ELF-1 (cell line): ENCODE measurements at regions not wholly inside any gene's neighbourhood (a gene's known extent, or its start where the extent isn't known, plus 50 kb on each side); places are given as distances from the start of the nearest gene placed in this dataset.
A peak's percentile ranks its signal among the peaks of the same experiment; 100 is the strongest.

ENCODE experiments used
- DNase-seq: peaks from one replicate; pipeline ENCODE4 v3.0.0-alpha.2; 2016; ENCODE audit warnings: low read depth, low spot score

DNA sequence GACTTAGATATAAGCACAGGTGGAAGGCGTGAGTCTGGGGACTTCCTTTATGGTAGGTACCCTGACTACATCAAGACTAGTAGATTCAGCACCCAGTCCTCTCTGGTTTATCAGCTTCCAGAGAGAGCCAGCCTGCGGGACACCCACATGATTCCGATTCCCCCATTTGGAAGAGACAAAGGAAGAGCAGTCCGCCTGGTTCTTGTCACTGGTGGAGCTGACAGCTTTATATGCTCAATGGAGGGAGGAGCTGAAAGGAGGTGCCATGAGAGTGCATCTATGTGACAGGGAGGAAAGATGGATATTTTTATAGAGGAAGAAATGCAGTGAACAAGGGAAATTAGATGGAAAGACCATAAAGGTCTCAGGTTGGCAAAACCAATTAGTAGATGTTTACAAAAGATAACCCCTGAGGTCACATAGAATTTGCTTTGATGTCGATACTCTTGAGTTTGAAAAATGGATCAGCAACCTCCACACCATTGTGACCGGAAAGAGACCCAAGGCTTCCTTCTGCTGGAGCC, 437.7 kb downstream of the PMP22 start:
- DNase-seq, result peak; percentile 67

- DNase-seq, result no peak
Observed at GRCh38 chr17:14826358-14826757, 438.8 kb downstream of the PMP22 start.

DNA sequence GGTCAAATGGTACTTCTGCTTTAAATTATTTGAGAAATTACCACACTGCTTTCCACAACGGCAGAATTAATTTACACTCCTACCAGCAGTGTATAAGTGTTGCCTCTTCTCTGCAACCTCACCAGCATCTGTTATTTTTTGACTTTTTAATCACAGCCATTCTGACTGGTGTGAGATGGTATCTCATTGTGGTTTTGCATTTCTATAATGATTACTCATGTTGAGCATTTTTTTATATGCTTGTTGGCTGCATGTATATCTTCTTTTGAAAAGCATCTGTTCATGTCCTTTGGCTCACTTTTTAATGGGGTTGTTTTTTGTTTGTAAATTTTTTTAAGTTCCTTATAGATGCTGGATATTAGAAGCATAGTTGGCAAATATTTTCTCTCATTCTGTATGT, 446.7 kb downstream of the PMP22 start:
- DNase-seq, result no peak

- no peak for DNase-seq
Observed at GRCh38 chr17:14815079-14815478, 450.0 kb downstream of the PMP22 start.

DNA sequence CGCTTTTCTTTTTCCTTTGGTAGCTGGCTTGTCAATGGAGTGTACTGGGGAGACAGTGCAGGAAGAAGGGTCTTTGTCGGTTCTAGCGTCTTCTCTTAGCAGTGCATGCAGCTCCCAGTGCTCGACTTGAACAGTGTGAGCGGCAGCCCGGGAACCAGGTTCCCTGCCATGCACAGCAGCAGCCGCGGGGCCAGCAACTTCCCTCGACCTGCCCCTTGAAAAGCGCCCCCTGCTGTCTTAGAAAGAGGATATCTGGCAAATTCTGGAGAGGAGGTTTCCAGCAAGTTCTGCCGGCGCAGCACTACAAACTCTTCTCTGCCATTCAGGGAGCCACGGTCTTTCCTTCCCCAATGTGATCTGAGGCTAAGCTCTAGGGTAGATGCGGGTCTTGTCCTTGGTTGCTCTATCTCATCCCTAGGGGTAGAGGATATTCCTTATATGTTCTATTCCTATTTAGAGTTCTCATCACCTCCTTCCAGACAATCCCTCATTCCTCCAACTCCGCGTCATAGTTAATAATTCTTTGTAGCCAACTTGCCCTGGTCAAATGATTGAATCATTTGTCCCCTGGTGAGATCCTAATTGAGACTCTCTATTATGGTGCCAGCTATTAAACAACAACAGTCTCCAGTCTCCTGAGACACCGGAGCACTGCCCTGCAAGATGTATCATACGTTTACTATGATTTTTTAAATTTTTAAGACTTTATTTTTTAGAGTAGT, 451.3 kb downstream of the PMP22 start:
- peak; percentile 79 for DNase-seq

GRCh38 chr17:14808425-14808824, 456.7 kb downstream of the PMP22 start:
- no peak for DNase-seq

GRCh38 chr17:14805348-14805747, 459.8 kb downstream of the PMP22 start:
- DNase-seq, result peak; percentile 24

DNA sequence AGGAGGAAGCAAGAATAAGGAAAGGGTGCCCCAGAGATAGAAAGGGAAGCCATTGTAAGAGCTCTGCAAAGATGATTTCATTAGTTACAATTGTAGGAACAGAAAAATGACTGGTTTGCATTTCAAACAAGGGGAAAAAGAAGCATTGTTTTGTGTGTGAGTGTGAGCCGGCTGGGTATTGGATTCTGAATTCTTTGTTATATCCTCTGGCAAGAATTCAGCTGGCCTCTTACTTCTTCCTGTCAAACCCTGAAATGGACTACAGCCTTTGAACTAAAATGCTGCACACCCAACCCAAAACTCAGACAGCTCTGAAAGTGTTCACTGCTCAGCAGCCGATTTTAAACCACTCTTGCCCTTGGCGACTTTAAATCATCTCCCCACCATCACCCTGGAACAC, 461.3 kb downstream of the PMP22 start:
- DNase-seq, result no peak

DNA sequence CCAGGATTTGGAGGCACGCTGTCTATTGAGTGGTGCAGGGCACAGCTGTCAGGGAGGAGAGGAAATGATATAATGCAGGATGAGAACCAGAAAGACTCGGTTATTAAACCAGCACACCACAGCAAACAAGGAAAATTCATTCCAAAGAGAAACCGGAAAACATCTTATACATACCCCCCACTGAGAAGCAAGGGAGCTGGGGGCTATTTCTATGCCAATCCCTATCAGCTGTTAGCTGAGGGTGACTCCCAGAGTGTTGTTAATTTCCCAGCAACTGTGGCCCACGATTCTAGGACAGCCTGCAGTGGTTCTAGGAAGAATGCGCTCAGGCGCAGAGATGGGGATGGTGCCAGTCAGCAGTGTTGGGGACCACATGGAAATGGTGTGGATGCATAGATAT, 467.3 kb downstream of the PMP22 start:
- no peak for DNase-seq

GRCh38 chr17:14797021-14797420, 468.1 kb downstream of the PMP22 start:
- no peak for DNase-seq

GRCh38 chr17:14794961-14795360, 470.2 kb downstream of the PMP22 start:
- no peak for DNase-seq

DNA sequence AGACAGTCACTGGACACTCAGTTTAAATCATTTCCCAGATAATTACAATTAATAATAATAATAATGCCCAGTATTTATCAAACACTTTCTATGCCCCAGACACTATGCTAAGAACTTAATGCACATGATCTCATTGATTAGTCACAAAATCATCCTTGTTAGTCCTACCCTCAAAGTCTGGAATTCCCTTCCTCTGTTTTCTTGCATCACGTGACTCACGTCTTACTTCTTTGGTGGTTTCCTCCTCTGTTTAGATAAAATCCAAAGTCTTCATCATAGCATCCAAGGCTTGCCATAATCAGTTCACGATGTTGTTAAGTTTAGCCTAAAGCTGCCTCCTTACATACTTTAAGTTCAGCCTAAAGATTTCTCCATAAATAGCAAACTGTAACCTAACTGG, 471.9 kb downstream of the PMP22 start:
- DNase-seq, result no peak

- DNase-seq, result no peak
Observed at GRCh38 chr17:14792746-14793145, 472.4 kb downstream of the PMP22 start.

- no peak for DNase-seq
Observed at GRCh38 chr17:14791221-14791620, 473.9 kb downstream of the PMP22 start.

- no peak for DNase-seq
Observed at GRCh38 chr17:14790521-14790920, 474.6 kb downstream of the PMP22 start.

DNA sequence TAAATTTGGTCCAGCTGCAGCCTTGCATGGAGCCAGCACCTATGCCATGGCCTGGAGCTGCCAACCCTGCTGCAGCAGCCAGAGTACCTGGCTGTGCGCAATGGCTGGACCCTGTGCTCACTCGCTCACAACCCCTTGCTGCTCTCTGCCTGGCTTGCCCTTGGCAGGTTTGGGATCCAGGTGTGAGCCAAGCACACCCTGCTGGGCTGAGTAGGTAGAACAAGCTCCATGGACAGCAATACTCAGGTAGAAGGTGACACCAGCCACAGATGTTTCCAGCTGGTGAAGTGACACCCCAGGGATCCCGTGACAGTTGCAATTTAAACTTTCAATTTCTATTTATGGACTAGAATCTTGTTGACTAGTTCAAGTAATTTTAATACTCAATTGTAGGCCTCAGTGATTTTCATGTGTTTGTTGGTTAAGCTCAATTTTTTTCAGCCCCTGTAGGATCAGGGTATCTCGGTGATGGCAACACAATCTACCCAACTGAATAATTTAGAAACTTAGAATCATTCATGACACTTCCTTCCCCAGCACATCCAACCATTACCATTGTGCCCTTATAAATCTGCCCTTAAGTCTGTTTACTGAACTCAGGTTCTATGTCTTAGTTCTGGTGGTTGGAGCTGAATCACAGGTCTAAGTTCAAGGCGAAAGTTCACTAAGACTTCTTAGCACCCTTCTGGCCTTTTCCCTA, 480.0 kb downstream of the PMP22 start:
- DNase-seq, result peak; percentile 34

DNA sequence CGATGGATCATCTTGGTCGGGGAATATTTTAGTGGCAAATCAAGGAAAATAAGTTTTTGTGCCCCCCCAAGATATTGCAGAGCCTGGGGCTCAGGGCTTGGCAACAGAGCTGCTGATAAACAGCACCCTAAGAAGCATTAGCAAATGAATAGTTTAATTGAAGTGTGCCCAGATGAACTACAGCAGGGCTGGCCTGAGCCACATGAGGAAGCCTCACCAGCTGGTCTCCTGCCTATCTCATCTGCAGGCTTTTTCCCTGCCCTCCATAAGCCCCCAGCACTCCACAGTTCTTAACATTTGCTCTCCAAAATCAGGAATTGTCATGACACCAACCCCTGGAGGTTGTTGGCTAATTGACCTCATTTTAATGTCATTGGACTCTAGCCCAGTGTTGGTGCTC, 480.2 kb downstream of the HS3ST3B1 start:
- no peak for DNase-seq

DNA sequence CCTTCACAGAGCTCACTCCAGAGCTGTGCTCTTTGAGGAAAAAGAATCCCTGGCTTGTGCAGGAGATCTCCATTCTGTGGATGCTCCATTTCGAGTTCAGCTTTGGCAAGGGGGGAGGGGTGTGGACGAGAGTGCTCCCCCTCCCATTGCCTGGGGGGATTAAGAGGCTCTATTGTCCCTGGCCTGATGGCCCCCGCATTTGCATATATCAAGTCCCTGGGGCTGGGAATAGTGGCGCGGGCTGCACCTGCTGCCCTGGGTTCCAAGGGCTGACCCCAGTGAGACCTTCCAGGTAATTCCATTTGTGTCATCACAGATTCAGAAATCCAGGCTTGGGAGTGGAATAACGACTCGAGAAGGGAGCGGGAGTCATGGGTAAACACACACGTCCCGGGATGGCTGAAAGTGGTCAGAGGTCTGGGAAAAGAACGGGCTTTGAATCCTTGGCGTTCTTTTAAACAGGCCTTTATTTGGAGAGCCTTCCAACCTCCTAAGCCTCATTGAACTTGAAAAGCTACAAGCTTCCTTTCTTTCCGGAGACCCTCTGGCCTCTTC, 479.3 kb downstream of the HS3ST3B1 start:
- DNase-seq, result peak; percentile 87

GRCh38 chr17:14779241-14779640, 478.4 kb downstream of the HS3ST3B1 start:
- peak; percentile 45 for DNase-seq

DNA sequence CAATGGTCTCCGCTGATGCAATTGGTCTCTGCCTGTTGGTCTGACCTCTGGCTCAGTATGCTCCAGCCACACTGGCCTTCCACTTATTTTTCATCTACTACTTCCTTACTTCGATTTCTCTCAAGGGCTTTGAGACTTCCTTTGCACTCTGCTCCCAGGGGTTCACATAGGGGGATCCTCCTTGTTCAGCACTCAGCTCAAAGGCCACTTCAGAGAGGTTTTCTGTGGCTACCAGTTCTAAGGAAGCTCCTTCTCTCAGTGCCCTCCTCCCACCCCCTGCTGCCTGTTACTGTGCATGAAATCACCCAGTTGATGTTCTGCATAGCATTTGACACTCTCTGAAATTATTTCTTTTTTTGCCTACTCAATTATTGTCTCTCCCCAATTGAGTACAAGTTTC, 476.4 kb downstream of the HS3ST3B1 start:
- DNase-seq, result no peak

DNA sequence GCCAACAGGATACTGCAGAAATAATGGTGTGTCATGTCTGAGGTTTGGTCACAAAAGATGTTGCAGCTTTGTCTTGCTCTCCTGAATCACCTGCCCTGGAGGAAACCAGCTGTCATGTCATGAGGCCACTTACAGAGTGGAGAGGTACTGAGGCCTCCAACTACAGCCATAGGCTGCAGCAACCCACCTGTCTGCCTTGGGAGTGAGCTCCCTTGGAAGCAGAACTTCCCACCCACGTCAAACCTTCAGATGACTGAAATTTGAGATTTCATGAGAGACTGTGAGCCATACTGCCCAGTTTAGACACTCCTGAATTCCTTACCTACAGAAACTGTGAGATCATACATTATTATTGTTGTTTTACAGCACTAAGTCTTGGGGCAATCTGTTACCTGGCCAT, 475.9 kb downstream of the HS3ST3B1 start:
- DNase-seq, result no peak

DNA sequence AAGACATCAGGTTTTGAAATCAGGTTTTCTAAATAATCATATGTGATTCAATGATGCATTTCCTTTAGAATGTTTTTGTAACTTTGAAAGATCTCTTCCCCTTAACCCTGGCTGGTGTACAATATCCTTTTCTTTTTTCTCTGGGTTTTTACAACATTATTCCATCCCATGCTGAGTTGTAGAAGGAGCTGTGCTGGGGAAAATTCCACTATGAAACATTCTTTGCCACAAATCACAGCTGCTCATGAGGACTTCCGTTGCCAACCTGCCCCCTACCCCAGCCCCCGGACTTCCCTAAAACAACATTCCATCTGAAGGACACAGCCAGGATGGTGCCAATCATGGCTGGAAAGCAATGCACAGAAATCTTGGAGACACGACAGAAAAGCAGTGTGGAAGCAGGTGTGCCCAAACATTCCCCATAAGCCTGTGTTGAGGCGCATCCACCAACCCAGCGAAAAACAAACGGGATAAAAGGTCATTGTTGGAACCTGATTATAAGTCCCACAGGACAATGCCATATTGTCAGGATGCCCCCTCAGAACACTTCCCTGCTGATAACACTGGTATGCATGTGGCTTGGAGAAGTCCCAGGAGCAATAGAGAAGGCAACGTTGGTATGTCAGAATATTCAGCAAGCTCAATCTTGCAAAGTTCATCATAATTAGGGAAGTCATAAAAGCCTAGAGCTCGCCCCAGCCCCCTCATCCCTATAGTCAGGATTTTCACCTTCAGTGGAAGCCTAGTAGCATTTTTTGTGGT, 475.0 kb downstream of the HS3ST3B1 start:
- no peak for DNase-seq
